ENCODE measurements at regions not wholly inside any gene's neighbourhood (a gene's known extent, or its start where the extent isn't known, plus 50 kb on each side); places are given as distances from the start of the nearest gene placed in this dataset.

GRCh38 chr2:201971531-201972228 is 62.0 kb upstream of the FZD7 start:
- ATAC-seq (ENCODE audit: low FRiP score) (peak; percentile 55), DNase-seq (ENCODE audit: low spot score) (no peak)
- no peak for TF ChIP-seq CTCF (IDR thresholded peaks at IDR 0.05)

GRCh38 chr2:201972621-201973255 is 60.9 kb upstream of the FZD7 start:
- no peak for ATAC-seq (ENCODE audit: low FRiP score)
- no peak for DNase-seq (ENCODE audit: low spot score)
- no peak for TF ChIP-seq CTCF (IDR thresholded peaks at IDR 0.05)

- no peak for TF ChIP-seq CTCF (IDR thresholded peaks at IDR 0.05)
- ATAC-seq (ENCODE audit: low FRiP score): no peak
- no peak for DNase-seq (ENCODE audit: low spot score)
Observed at GRCh38 chr2:201973305-201973928, 60.2 kb upstream of the FZD7 start.

- TF ChIP-seq CTCF (IDR thresholded peaks at IDR 0.05): no peak
- DNase-seq (ENCODE audit: low spot score): no peak
- no peak for ATAC-seq (ENCODE audit: low FRiP score)
Observed at GRCh38 chr2:201974171-201975100, 59.2 kb upstream of the FZD7 start.

GRCh38 chr2:201975434-201975833 is 58.2 kb upstream of the FZD7 start:
- ATAC-seq (ENCODE audit: low FRiP score): no peak
- DNase-seq (ENCODE audit: low spot score): no peak
- TF ChIP-seq CTCF (IDR thresholded peaks at IDR 0.05): no peak

- DNase-seq (ENCODE audit: low spot score) (no peak), ATAC-seq (ENCODE audit: low FRiP score) (no peak)
Observed at GRCh38 chr2:201975964-201976612, 57.6 kb upstream of the FZD7 start.

More at GRCh38 chr2:201975964-201976612, 57.6 kb upstream of the FZD7 start:
- no peak for TF ChIP-seq CTCF (IDR thresholded peaks at IDR 0.05)

Data from omental fat pad (tissue), 3 donors.